ELR (cell line): ENCODE measurements at regions not wholly inside any gene's neighbourhood (a gene's known extent, or its start where the extent isn't known, plus 50 kb on each side); places are given as distances from the start of the nearest gene placed in this dataset.
"Not testable (repeated sequence)": the region's sequence is repeated elsewhere in the genome, so short reads cannot be mapped to it uniquely, and the experiment has no call there.

Source experiments
- DNase-seq: peaks from one replicate; pipeline ENCODE4 v3.0.0-alpha.2; 2015; ENCODE audit warnings: low read depth

GRCh38 chr16:63806794-63807506 is 1314.9 kb downstream of the CDH11 start:
- DNase-seq, result no peak

- no peak for DNase-seq
Measured at GRCh38 chr16:63804126-63804525, 1317.7 kb downstream of the CDH11 start.

- DNase-seq, result no peak
Measured at GRCh38 chr16:63789603-63790002, 1332.3 kb downstream of the CDH11 start.

- DNase-seq, result peak; percentile 1
Measured at GRCh38 chr16:63787014-63787413, 1334.8 kb downstream of the CDH11 start.

- DNase-seq, result no peak
Measured at GRCh38 chr16:63785170-63785569, 1336.7 kb downstream of the CDH11 start.

GRCh38 chr16:63776437-63776836 is 1345.4 kb downstream of the CDH11 start:
- no peak for DNase-seq

- DNase-seq, result no peak
Measured at GRCh38 chr16:63776034-63776433, 1345.8 kb downstream of the CDH11 start.

- no peak for DNase-seq
Measured at GRCh38 chr16:63774302-63774701, 1347.6 kb downstream of the CDH11 start.

GRCh38 chr16:63769211-63769610 is 1352.7 kb downstream of the CDH11 start:
- no peak for DNase-seq

GRCh38 chr16:63760246-63760645 is 1361.6 kb downstream of the CDH11 start:
- not testable (repeated sequence) for DNase-seq

GRCh38 chr16:63752347-63752746 is 1369.5 kb downstream of the CDH11 start:
- no peak for DNase-seq

GRCh38 chr16:63749276-63749675 is 1372.6 kb downstream of the CDH11 start:
- no peak for DNase-seq

GRCh38 chr16:63745456-63745855 is 1376.4 kb downstream of the CDH11 start:
- DNase-seq, result no peak

- no peak for DNase-seq
Measured at GRCh38 chr16:63744077-63744874, 1377.6 kb downstream of the CDH11 start.

- no peak for DNase-seq
Measured at GRCh38 chr16:63742150-63742549, 1379.7 kb downstream of the CDH11 start.

GRCh38 chr16:63737633-63738032 is 1384.2 kb downstream of the CDH11 start:
- no peak for DNase-seq

GRCh38 chr16:63735456-63735855 is 1386.4 kb downstream of the CDH11 start:
- no peak for DNase-seq

GRCh38 chr16:63720848-63721247 is 1401.0 kb downstream of the CDH11 start:
- DNase-seq, result no peak

GRCh38 chr16:63719926-63720325 is 1401.9 kb downstream of the CDH11 start:
- DNase-seq, result no peak

GRCh38 chr16:63717806-63718205 is 1404.1 kb downstream of the CDH11 start:
- DNase-seq, result no peak

GRCh38 chr16:63714876-63715275 is 1407.0 kb downstream of the CDH11 start:
- no peak for DNase-seq

- no peak for DNase-seq
Measured at GRCh38 chr16:63712725-63713124, 1409.1 kb downstream of the CDH11 start.

GRCh38 chr16:63703612-63704011 is 1418.3 kb downstream of the CDH11 start:
- DNase-seq, result no peak
